ENCODE measurements at regions not wholly inside any gene's neighbourhood (a gene's known extent, or its start where the extent isn't known, plus 50 kb on each side); places are given as distances from the start of the nearest gene placed in this dataset.
A peak's percentile ranks its signal among the peaks of the same experiment; 100 is the strongest.
"Not testable (repeated sequence)": the region's sequence is repeated elsewhere in the genome, so short reads cannot be mapped to it uniquely, and the experiment has no call there.

- not testable (repeated sequence) for H3K4me1 Mint-ChIP-seq, H3K4me3 Mint-ChIP-seq, H3K27me3 Mint-ChIP-seq, H3K27ac Mint-ChIP-seq, ATAC-seq, H3K9me3 Mint-ChIP-seq
- peaks cover 33% of the 10 kb centered on the region for H3K36me3 Mint-ChIP-seq
Observed at GRCh38 chr3:195669310-195669709, 51.5 kb upstream of the MUC20 start.

DNA sequence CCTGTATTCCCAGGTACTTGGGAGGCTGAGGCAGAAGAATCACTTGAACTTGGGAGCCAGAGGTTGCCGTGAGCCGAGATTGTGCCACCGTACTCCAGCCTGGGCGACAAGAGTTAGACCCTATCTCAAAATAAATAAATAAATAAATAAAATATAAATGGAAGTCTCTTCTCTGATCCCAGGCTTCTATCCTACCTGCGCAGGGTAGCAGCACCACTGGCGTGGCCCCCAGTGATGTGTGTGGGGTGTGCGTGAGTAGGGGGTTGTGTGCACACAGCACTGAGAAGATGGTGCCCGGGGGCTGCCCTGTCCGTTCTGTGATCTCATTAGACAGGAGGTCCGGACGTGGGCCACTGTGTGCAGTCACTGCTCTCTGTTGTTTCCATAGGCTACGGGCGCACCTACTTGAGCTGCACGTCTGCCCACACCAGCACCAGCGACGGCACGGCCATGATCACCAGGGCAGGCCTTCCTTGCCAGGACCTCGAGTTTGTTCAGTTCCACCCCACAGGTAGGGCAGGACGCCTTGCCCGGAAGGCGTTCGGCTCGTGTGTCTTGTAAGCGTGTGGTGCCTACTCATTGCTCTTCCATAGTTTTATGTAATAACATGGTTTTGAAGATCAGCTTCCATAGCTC lies 52.5 kb upstream of the MUC20 start:
- H3K36me3 Mint-ChIP-seq, result peaks cover 35% of the 10 kb centered on the region
- ATAC-seq, result peak; percentile 34
- H3K4me1 Mint-ChIP-seq, H3K27me3 Mint-ChIP-seq, H3K9me3 Mint-ChIP-seq, H3K4me3 Mint-ChIP-seq, H3K27ac Mint-ChIP-seq: not testable (repeated sequence)

- H3K4me3 Mint-ChIP-seq, result not testable (repeated sequence)
Observed at GRCh38 chr3:195665311-195665710, 55.5 kb upstream of the MUC20 start.

GRCh38 chr3:195664131-195664530 lies 56.6 kb upstream of the MUC20 start:
- H3K27ac Mint-ChIP-seq, H3K4me3 Mint-ChIP-seq, H3K4me1 Mint-ChIP-seq, ATAC-seq, H3K9me3 Mint-ChIP-seq, H3K27me3 Mint-ChIP-seq: not testable (repeated sequence)
- peaks cover 22% of the 10 kb centered on the region for H3K36me3 Mint-ChIP-seq

More at GRCh38 chr3:195665311-195665710, 55.5 kb upstream of the MUC20 start:
- not testable (repeated sequence) for ATAC-seq, H3K27me3 Mint-ChIP-seq, H3K4me1 Mint-ChIP-seq, H3K27ac Mint-ChIP-seq, H3K9me3 Mint-ChIP-seq
- peaks cover 27% of the 10 kb centered on the region for H3K36me3 Mint-ChIP-seq

- H3K27ac Mint-ChIP-seq, H3K9me3 Mint-ChIP-seq, H3K36me3 Mint-ChIP-seq, H3K4me3 Mint-ChIP-seq, ATAC-seq, H3K4me1 Mint-ChIP-seq, H3K27me3 Mint-ChIP-seq: not testable (repeated sequence)
Observed at GRCh38 chr3:195659136-195659533, 61.6 kb upstream of the MUC20 start.

GRCh38 chr3:195658381-195659135 lies 62.2 kb upstream of the MUC20 start:
- H3K4me1 Mint-ChIP-seq, H3K27me3 Mint-ChIP-seq, H3K36me3 Mint-ChIP-seq, H3K9me3 Mint-ChIP-seq: not testable (repeated sequence)
- H3K27ac Mint-ChIP-seq, result peak overlapping the region; percentile 72
- peak overlapping the region; percentile 34 for H3K4me3 Mint-ChIP-seq
- ATAC-seq, result peak; percentile 73

- ATAC-seq, result peak; percentile 94
- H3K27me3 Mint-ChIP-seq, H3K9me3 Mint-ChIP-seq, H3K4me1 Mint-ChIP-seq, H3K36me3 Mint-ChIP-seq: not testable (repeated sequence)
- Mint-ChIP-seq H3K4me3 (peak overlapping the region; percentile 78), H3K27ac (peak overlapping the region; percentile 72)
Observed at GRCh38 chr3:195657475-195658372, 63.1 kb upstream of the MUC20 start.

DNA sequence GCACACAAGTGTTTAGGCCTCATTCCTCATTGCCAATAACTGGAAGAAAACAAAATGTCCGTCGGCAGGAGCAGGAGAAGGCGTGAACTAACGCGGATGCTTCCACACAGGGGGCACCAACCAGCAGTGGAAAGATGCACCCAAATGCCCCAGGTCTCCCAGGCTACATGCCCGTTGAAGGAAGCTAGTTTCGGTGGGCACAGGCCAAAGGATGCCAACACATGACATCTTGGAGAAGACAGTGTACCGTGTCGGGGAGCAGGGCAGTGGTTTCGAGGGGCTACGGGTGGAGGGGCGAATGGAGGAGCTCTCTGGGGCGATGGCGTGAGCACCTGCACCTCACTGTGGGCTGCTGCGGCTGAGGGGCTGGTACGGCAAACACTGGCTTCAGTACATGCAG lies 64.7 kb upstream of the MUC20 start:
- H3K36me3 Mint-ChIP-seq, H3K27ac Mint-ChIP-seq, H3K4me1 Mint-ChIP-seq, H3K9me3 Mint-ChIP-seq, H3K4me3 Mint-ChIP-seq, ATAC-seq, H3K27me3 Mint-ChIP-seq: not testable (repeated sequence)

GRCh38 chr3:195654746-195655145 lies 66.0 kb upstream of the MUC20 start:
- ATAC-seq, H3K4me1 Mint-ChIP-seq, H3K27ac Mint-ChIP-seq, H3K27me3 Mint-ChIP-seq, H3K4me3 Mint-ChIP-seq, H3K36me3 Mint-ChIP-seq, H3K9me3 Mint-ChIP-seq: not testable (repeated sequence)

- H3K4me1 Mint-ChIP-seq, H3K4me3 Mint-ChIP-seq, H3K36me3 Mint-ChIP-seq, H3K27ac Mint-ChIP-seq, H3K9me3 Mint-ChIP-seq, ATAC-seq, H3K27me3 Mint-ChIP-seq: not testable (repeated sequence)
Observed at GRCh38 chr3:195654138-195654537, 66.6 kb upstream of the MUC20 start.

GRCh38 chr3:195653641-195654040 lies 67.1 kb upstream of the MUC20 start:
- H3K9me3 Mint-ChIP-seq, H3K4me3 Mint-ChIP-seq, ATAC-seq, H3K36me3 Mint-ChIP-seq, H3K4me1 Mint-ChIP-seq, H3K27me3 Mint-ChIP-seq, H3K27ac Mint-ChIP-seq: not testable (repeated sequence)

DNA sequence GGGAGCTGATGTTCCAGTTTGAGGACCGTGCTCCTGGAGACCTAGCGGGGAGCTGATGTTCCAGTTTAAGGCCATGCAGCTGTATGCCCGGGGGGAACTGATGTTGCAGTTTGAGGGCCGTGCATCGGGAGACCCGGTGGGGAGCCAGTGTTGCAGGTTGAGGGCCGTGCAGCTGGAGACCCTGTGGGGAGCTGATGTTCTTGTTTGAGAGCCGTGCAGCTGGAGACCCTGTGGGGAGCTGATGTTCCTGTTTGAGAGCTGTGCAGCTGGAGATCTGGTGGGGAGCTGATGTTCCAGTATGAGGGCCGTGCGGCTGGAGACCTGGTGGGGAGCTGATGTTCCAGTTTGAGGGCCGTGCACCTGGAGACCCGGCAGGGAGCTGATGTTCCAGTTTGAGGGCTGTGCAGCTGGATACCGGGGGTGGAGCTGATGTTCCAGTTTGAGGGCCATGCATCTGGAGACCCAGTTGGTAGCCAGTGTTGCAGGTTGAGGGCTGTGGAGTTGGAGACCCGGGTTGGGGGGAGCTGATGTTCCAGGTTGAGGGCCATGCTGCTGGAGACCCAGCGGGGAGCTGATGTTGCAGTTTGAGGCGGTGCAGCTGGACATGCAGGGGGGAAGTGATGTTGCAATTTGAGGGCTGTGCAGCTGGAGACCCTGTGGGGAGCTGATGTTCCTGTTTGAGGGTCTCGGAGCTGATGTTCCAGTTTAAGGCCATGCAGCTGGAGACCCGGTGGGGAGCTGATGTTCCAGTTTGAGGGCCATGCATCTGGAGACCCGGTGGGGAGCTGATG lies 64.4 kb upstream of the APOD start:
- H3K4me3 Mint-ChIP-seq, H3K9me3 Mint-ChIP-seq, H3K27me3 Mint-ChIP-seq, ATAC-seq, H3K27ac Mint-ChIP-seq: not testable (repeated sequence)
- H3K4me1 Mint-ChIP-seq, result peaks cover 13% of the 10 kb centered on the region
- peaks cover 36% of the 10 kb centered on the region for H3K36me3 Mint-ChIP-seq

- Mint-ChIP-seq H3K4me1 (peaks cover 15% of the 10 kb centered on the region), H3K36me3 (peaks cover 43% of the 10 kb centered on the region)
- H3K27me3 Mint-ChIP-seq, H3K4me3 Mint-ChIP-seq, H3K27ac Mint-ChIP-seq, H3K9me3 Mint-ChIP-seq, ATAC-seq: not testable (repeated sequence)
Observed at GRCh38 chr3:195645872-195646271, 62.1 kb upstream of the APOD start.

DNA sequence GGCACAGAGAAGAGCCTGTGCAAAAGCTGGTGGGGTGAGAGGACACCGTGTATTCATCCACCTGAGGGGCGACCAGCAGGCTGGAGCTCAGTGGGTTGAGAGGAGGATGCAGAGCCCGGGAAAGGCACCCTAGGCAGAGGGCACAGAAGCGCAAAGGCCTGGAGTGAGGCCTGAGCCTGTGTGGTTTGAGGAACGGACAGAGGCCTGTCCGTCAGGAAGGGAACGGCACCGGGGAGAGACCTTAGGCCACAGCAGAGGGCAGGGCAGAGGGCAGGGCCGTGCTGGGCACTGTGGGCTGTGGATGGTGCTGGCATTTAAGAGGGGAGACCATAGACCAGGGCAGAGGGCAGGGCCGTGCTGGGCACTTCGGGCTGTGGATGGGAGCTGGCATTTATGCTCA lies 59.5 kb upstream of the APOD start:
- not testable (repeated sequence) for H3K4me3 Mint-ChIP-seq, H3K27me3 Mint-ChIP-seq, H3K9me3 Mint-ChIP-seq, H3K27ac Mint-ChIP-seq, ATAC-seq
- Mint-ChIP-seq H3K36me3 (peaks cover 40% of the 10 kb centered on the region), H3K4me1 (peaks cover 15% of the 10 kb centered on the region)

GRCh38 chr3:195642311-195642710 lies 58.6 kb upstream of the APOD start:
- H3K27ac Mint-ChIP-seq, H3K9me3 Mint-ChIP-seq, H3K4me3 Mint-ChIP-seq, ATAC-seq, H3K27me3 Mint-ChIP-seq: not testable (repeated sequence)
- Mint-ChIP-seq H3K4me1 (peaks cover 18% of the 10 kb centered on the region), H3K36me3 (peaks cover 35% of the 10 kb centered on the region)
